GM19324 (cell line): ENCODE measurements at regions not wholly inside any gene's neighbourhood (a gene's known extent, or its start where the extent isn't known, plus 50 kb on each side); places are given as distances from the start of the nearest gene placed in this dataset.
"Not testable (repeated sequence)": the region's sequence is repeated elsewhere in the genome, so short reads cannot be mapped to it uniquely, and the experiment has no call there.

Source experiments
- ATAC-seq: cut with Tn5 transposase; IDR thresholded peaks from one replicate; pipeline ENCODE4 v1.9.1; 2021; ENCODE audit warnings: mild to moderate bottlenecking, moderate library complexity; ENCODE audit not compliant: unreplicated experiment, low FRiP score

GRCh38 chr2:198654646-198655045 is 803.1 kb downstream of the SATB2 start:
- ATAC-seq, result no peak

GRCh38 chr2:198653311-198653710 is 804.4 kb downstream of the SATB2 start:
- no peak for ATAC-seq

GRCh38 chr2:198652461-198652860 is 805.3 kb downstream of the SATB2 start:
- ATAC-seq, result no peak

DNA sequence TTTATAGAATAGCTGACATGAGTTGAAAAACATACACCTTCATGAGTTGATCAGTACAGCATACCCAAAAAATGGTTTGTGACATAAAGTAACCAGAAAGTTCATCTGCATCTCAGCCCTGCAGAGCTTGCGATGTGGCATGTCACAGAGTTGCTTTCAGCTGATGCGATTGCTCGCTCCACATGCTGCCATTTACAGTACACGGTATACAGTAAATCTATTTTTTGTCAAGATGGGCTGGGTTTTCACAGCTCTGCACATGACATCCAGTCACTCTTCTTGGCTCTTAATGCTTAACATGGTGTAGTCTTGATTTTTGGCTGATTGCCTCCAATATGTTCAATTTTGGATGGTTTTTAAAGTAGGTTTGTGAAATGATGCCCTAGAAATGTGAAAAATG is 811.9 kb downstream of the SATB2 start:
- no peak for ATAC-seq

- ATAC-seq, result no peak
These were observed 816.6 kb downstream of the SATB2 start for GRCh38 chr2:198641161-198641560.

DNA sequence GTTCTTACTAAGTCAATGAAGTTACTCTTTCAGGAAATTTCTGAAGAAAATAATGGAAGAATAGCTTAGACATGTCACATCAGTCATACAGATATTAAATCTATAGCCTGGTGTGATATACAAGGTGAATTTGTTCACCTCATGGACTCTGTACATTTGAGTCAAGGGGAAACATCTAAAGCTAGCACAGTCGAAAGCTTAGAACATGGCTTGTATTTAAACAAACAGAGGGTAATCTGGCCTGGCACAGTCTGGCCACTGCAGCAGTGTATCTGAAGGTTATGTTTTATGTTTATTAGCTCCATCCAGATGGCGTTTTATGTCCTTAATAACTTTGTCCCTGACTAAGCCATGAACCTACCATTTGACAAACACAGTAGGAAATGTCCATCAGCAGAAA is 817.3 kb downstream of the SATB2 start:
- ATAC-seq, result no peak

DNA sequence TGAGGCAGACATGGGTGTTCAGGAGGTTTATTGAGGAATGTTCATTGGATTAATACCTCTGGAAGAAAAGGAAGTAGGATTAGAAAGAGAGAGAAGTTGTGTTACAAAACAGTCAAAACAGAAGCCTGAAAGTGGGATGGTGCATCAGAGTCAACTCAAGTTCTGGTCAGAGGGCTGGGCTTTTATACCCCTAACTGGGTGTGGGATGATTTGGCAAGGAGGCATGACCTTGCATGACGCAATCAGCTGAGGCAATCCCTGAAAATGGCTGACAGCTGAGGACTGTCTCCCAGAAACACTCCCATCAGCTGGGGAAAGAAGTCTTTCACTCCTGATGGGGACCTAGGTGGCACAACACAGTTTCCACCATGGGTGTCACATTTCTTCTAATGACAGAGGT is 818.2 kb downstream of the SATB2 start:
- ATAC-seq, result no peak

- no peak for ATAC-seq
These were observed 819.2 kb downstream of the SATB2 start for GRCh38 chr2:198638577-198638976.

DNA sequence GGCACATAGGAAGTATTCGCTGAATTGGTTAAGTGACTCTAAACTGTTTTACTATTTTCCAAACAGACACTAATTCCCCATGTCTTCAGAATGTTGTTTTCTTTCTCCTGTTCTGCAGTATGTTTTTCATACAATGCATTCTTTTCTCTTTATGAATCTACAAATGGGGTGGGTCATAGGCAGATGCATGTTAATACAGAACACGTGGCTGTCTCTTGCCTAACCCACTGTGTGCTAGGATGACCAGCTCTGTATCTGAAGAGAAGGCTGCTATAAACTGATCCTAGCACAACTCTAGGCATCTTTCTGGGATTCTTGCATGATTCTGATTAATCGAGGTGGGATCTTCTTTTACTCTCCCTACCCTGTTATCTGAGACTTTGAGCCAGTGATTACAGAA is 826.0 kb downstream of the PLCL1 start:
- ATAC-seq, result no peak

DNA sequence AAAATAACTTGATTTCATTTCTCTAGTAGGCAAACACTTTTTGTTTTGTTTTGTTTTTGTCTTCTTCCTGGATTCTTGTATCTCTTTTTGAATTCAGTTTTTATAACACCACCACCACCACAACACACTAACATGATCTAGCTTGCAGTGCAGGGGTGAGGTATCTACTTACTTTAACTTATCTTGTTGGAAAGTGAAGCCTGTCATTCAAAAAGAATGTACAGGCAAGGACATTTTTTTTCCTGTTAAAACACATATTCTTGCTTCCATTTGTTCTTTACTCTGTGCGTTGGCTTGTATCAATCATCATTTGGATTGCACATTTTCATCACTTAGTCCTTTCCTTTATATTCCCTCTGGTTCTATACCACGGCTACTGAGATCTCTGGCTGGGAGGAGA is 824.2 kb downstream of the PLCL1 start:
- ATAC-seq, result no peak

GRCh38 chr2:198622986-198623730 is 818.8 kb downstream of the PLCL1 start:
- no peak for ATAC-seq

DNA sequence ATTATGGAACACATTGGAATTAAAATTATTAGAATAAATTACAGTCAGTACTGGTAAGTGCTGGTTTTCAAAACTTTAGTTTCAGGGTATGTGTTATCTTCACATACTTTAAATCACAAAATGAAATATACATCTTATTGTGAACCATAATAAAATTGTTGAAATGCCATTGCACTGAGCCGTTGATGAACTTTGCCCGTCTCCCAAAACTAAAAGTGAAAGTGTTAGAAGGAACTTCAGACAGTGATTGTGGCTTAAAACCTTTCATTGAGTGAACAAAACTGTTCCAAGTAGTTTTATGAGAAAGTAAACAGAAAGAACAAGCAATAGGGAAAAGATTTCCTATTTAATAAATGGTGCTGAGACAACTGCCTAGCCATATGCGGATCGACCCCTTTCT is 811.6 kb downstream of the PLCL1 start:
- ATAC-seq, result no peak

GRCh38 chr2:198611201-198611600 is 806.8 kb downstream of the PLCL1 start:
- no peak for ATAC-seq

- ATAC-seq, result no peak
These were observed 800.2 kb downstream of the PLCL1 start for GRCh38 chr2:198604599-198604998.

DNA sequence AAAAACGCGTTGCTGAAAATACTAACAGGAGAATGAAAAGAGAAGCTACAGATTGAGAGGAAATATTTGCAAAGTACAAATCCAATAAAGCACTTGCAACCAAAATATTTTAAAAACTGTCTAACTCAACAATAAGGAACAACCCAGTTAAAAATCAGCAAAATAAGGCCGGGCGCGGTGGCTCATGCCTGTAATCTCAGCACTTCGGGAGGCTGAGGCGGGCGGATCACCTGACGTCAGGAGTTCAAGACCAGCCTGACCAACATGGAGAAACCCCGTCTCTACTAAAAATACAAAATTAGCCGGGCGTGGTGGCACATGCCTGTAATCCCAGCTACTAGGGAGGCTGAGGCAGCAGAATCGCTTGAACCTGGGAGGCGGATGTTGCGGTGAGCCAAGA is 798.6 kb downstream of the PLCL1 start:
- ATAC-seq, result not testable (repeated sequence)

DNA sequence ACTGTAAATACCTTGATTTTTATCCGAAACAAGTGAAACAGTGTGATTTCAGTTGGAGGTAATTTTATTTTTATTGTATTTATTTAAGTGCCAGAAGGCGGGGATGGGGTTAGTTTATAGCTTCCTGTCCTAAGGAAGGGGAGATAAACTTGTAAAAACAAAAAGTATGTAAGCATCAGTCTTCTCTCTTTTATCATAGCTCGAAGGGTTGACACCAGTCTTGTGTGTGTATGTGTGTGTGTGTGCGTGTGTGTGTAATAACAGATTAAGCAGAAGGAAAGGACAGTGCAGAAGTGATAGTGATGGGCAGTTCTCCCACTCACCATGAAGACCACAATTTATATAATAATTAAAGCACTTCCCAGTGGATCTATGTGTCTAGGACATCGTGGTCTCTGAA is 793.3 kb downstream of the PLCL1 start:
- ATAC-seq, result no peak

DNA sequence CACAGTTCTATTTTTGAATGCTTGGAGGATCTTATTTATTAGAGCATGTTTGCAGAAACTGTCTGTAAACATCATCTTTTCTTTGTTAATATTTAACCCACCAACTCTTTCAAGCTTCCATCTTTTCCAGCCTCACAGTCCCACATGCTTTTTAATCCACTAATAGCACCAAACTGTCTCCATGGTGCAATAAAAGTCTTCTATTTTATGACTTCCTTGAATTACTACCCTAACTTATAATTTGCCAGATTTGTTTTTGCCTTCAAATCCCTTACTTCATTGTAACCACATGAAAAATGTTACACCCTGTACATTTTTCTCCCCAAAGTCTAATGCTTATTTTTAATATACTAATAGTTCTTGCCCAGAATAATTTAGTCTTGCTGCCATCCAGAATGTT is 792.6 kb downstream of the PLCL1 start:
- no peak for ATAC-seq

- no peak for ATAC-seq
These were observed 791.3 kb downstream of the PLCL1 start for GRCh38 chr2:198595721-198596120.

- ATAC-seq, result no peak
These were observed 787.2 kb downstream of the PLCL1 start for GRCh38 chr2:198591586-198591985.

GRCh38 chr2:198587741-198588140 is 783.3 kb downstream of the PLCL1 start:
- no peak for ATAC-seq

GRCh38 chr2:198587240-198587639 is 782.8 kb downstream of the PLCL1 start:
- no peak for ATAC-seq

DNA sequence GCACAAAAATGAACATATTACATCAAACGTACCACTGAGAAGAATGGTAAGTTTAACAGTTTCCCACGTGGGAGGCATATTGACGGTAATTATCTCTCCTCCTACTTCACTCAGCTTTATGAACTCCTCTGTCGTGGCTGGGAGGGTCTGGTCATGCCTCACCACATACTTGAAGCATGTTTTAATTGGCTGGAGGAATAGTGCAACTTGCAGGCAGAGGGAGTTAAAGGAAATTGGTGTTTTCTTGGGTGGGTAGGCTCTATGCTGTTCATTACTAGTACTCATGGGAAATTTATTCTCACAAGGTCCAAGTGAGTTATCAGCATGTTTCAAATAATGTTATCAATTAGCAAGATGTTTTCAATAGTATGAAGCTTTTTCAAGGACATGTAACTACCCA is 767.0 kb downstream of the PLCL1 start:
- ATAC-seq, result no peak

GRCh38 chr2:198558176-198558575 is 753.8 kb downstream of the PLCL1 start:
- ATAC-seq, result no peak
